ENCODE measurements at regions not wholly inside any gene's neighbourhood (a gene's known extent, or its start where the extent isn't known, plus 50 kb on each side); places are given as distances from the start of the nearest gene placed in this dataset.
"Not testable (repeated sequence)": the region's sequence is repeated elsewhere in the genome, so short reads cannot be mapped to it uniquely, and the experiment has no call there.

- DNase-seq, result no peak
Measured at GRCh38 chr5:108581026-108581425, 166.7 kb upstream of the FER start.

GRCh38 chr5:108579236-108579635 lies 168.5 kb upstream of the FER start:
- no peak for DNase-seq

DNA sequence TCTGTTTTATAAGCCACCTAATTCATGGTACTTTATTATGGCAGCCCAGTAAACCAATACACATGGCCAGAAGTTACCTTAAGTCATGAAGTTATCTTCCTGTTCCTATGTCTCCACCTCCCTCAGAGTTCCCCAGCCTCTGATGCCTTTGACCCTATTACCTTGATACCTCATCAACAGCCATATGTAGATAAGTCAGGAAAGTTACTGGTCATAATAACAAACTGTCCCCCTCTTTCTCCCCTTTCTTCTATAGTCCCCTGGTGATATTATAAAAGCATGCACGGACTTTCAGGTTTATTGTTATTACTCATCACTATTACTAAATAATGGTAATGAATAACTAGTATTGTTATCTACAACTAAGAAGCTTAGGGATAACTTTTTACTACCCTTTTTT lies 168.9 kb upstream of the FER start:
- no peak for DNase-seq

DNA sequence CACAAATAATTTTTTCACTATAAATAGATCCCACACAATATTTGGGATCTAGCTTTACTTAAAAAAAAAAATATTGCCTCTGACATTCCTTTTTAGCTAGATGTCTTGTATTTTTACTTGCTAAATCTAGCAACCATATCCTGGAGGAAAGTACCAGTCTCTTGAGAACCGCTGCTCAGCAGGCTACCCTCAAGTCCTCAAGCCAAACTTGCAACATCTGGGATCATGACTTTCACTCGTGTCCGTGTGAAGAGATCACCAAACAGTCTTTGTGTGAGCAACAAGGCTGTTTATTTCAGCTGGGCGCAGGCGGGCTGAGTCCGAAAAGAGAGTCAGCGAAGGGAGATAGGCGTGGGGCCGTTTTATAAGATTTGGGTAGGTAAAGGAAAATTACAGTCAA lies 180.3 kb upstream of the FER start:
- DNase-seq, result no peak

GRCh38 chr5:108564441-108564840 lies 182.5 kb upstream of the FBXL17 start:
- no peak for DNase-seq

GRCh38 chr5:108562205-108562454 lies 180.2 kb upstream of the FBXL17 start:
- no peak for DNase-seq

DNA sequence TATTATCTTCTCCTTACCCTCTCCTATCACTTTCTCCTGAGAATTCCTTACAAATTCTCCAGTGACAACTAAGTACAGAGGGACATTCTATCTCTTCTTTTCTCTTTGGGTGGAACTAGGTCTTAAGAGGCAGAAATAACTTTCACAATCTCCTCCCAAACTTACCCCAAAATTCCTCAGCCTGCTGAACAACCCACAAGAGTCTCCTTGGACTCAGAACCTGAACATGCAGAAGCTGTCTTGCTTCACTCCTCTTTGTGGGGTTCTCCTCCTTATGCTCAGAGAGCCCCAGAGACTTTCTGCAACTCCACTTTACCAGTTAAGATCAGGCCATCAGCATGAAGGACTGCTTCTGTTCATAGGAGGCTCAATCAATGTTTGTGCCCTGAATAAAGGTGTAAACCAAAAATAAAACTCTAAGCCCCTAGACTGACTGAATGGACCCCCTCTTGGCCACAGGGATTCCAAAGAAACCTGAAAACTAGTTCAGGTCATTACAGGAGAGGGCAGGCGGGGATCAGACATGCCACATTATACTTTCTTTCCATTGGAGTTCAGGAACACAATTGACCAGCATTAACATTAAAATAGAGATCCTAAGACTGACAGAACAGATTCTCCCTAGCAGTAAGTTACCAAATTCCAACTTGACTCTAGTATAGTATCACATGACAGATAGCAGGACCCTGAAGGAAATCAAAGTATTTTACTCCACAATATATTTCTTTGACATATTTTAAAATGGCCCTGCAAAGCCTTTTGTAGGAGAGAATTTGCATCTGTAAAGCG lies 179.7 kb upstream of the FBXL17 start:
- no peak for DNase-seq

- no peak for DNase-seq
Measured at GRCh38 chr5:108560581-108560980, 178.7 kb upstream of the FBXL17 start.

DNA sequence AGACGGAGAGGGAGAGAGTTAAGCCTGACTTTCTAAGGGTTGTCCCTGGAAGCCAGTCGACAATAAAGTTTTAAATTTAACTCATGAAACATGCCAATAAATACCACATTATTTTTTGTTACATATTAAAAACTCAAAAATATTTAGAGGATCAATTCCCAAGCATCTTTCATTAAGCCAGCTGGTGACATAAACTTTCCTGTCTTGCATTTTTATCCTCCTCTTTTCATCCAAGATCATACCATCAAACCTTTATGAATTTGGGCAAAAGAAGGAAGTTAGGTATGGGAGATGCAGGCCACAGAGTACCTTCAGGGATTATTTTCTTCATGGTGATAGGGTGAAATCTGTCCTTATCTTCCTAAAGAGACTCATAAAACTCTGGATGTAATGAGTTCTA lies 178.3 kb upstream of the FBXL17 start:
- DNase-seq, result no peak

DNA sequence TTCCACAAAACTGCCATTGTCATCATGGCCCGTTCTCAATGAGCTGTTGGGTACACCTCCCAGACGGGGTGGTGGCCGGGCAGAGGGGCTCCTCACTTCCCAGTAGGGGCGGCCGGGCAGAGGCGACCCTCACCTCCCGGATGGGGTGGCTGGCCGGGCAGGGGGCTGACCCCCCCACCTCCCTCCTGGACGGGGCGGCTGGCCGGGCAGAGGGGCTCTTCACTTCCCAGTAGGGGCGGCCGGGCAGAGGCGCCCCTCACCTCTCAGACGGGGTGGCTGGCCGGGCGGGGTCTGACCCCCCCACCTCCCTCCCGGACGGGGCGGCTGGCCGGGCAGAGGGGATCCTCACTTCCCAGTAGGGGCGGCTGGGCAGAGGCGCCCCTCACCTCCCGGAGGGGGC lies 176.9 kb upstream of the FBXL17 start:
- DNase-seq, result not testable (repeated sequence)

- not testable (repeated sequence) for DNase-seq
Measured at GRCh38 chr5:108558142-108558541, 176.2 kb upstream of the FBXL17 start.

GRCh38 chr5:108557686-108558085 lies 175.8 kb upstream of the FBXL17 start:
- DNase-seq, result no peak

DNA sequence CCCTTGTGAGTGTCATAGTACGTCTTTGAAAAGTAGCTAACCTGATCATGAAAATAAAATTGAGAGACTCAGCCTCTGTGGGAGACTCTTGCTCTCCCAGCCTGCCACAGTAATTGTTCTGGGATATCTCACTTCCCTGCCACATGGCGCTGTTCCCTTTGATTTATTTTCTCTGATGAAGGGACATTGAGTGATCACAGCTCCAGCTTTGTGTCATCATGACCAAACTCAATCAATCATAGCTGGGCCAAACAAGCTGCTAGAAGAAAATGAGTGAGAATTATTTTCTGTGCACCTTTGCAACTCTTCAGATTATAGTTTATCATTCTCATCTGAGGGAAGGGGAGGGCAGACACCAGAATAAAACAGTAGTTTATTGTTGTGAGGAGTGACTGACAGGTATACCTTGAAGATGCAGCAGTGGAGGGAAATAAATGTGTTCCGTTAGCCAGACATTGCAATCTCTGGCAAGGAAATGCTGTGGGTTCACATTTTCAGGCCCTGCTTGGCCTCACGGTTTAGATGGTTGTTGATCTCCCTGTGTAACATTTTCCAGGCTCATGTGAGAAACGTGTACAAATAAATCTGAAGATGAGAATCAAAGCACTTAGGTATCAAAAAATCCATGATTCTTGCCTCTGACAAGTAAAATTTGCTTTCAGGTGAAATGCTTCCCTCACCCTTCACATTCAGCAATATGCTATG lies 174.7 kb upstream of the FBXL17 start:
- no peak for DNase-seq

DNA sequence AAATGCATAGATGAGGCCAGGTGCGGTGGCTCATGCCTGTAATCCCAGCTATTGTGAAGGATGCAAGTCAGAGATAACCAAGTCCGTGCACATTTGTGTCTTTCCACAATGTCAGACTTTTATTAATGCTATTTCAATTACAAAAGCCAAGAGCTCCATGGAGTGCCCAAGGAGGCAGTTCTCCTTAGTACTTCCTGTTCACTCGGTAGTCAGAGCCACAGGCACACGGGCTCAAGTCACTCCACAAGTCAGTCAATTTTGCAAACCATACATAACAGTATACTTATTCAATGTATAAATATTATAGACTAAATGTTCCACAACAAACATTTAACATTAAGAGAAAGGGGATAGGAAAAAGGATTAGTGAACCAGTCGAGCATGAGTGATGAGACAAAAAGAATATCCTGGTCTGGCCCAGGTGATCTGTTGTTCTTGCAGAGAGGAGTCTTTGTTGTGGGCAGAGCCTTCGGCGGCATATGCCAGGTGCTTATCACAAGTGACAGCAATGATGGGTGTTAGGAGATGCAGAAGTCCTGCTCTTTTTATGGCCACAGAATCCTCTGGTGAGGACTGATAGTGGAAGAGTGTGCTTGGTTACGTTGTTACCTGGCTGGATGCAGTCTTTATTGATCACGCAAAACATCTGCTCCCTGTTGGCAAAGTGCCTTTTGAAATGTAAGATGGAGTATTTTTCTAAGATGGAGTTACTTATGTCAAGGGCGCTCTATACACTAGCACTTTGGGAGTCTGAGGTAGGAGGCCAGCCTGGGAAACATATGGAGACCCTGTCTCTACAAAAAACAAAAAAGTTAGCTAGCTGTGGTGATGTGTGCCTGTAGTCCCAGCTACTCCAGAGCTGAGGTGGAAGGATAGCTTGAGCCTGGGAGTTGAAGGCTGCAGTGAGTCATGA lies 167.0 kb upstream of the FBXL17 start:
- no peak for DNase-seq

- no peak for DNase-seq
Measured at GRCh38 chr5:108546939-108547338, 165.0 kb upstream of the FBXL17 start.

GRCh38 chr5:108545301-108545700 lies 163.4 kb upstream of the FBXL17 start:
- no peak for DNase-seq

DNA sequence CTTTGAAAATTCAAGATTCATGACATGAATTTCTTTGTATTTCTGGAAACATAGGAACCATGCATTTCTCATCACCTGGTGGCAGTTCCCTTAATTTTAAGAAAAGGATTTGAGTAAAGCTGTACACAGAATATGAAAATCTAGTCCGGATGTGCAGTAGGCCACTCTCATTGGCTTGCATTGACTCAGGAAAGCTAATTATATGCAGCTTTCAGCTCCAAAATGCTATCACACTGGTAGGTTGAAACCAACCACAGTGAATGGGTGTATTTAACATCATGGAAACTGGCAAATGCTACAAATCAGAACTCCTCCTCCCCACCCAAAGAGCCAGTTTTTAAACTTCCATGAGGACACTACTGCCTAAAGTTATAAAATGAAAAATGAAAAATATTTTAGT lies 161.6 kb upstream of the FBXL17 start:
- no peak for DNase-seq

DNA sequence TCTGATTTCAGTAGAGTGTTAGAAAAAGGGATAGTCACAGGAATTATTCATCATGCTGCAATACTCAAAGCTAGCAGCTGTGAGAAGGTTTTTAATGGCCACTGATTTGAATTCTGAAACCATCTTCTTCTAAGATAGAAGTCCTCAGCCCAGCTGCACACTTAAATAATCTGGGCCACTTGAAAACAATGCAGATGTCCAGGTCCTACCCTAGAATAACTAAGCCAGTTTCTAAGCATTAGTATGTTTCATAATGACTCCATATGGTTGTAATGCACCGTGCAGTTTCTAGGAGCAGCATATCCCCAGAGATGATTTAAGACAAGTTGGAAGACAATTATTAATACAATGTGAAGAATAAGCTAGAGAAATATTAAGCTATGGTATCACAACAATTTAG lies 159.9 kb upstream of the FBXL17 start:
- DNase-seq, result no peak

- DNase-seq, result no peak
Measured at GRCh38 chr5:108536321-108536720, 154.4 kb upstream of the FBXL17 start.

DNA sequence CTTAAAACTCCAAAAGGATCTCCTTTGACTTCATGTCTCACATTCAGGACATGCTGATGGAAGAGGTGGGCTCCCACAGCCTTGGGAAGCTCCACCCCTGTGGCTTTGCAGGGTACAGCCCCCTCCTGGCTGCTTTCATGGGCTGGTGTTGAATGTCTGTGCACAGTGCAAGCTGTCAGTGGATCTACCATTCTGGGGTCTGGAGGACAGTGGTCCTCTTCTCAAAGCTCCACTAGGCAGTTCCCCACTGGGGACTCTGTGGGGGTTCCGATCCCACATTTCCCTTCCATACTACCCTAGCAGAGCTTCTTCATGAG lies 150.2 kb upstream of the FBXL17 start:
- not testable (repeated sequence) for DNase-seq

GRCh38 chr5:108531367-108532128 lies 149.7 kb upstream of the FBXL17 start:
- no peak for DNase-seq

DNA sequence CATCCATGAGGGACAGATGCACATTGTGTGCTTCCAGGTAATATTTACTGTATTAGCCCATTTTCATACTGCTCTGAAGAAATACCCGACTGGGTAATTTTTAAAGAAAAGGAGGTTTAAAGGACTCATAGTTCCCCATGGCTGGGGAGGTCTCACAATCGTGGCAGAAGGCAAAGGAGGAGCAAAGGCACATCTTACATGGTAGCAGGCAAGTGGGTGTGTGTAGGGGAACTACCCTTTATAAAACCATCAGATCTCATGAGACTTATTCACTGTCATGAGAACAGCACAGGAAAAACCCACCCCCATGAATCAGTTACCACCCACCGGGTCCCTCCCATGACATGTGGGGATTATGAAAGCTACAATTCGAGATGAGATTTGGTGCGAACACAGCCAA lies 148.8 kb upstream of the FBXL17 start:
- no peak for DNase-seq

- DNase-seq, result no peak
Measured at GRCh38 chr5:108529381-108529780, 147.5 kb upstream of the FBXL17 start.

Measured in NCI-H1092 (cell line).